Glutamatergic neuron (in vitro differentiated cells): ENCODE measurements at regions not wholly inside any gene's neighbourhood (a gene's known extent, or its start where the extent isn't known, plus 50 kb on each side); places are given as distances from the start of the nearest gene placed in this dataset.

Experiments used
- DNase-seq: peaks from one replicate; pipeline ENCODE4 v3.0.0; 2022
- H3K27ac Mint-ChIP-seq: one replicate; pipeline ENCODE4 v1.8.0; 2020; ENCODE audit warnings: mild to moderate bottlenecking, mixed read lengths, inconsistent platforms; ENCODE audit not compliant: unreplicated experiment
- H3K27me3 Mint-ChIP-seq: one replicate; pipeline ENCODE4 v1.8.0; 2020; ENCODE audit warnings: mild to moderate bottlenecking, moderate library complexity, mixed read lengths, inconsistent platforms; ENCODE audit not compliant: unreplicated experiment
- H3K36me3 Mint-ChIP-seq: one replicate; pipeline ENCODE4 v1.8.0; 2020; ENCODE audit warnings: mild to moderate bottlenecking, mixed read lengths, inconsistent platforms; ENCODE audit not compliant: unreplicated experiment
- H3K4me1 Mint-ChIP-seq: one replicate; pipeline ENCODE4 v1.8.0; 2020; ENCODE audit warnings: mild to moderate bottlenecking, low read depth, mixed read lengths, inconsistent platforms; ENCODE audit not compliant: unreplicated experiment
- H3K4me3 Mint-ChIP-seq: one replicate; pipeline ENCODE4 v1.8.0; 2020; ENCODE audit warnings: mild to moderate bottlenecking, mixed read lengths, inconsistent platforms; ENCODE audit not compliant: unreplicated experiment
- H3K9me3 Mint-ChIP-seq: one replicate; pipeline ENCODE4 v1.8.0; 2020; ENCODE audit warnings: mild to moderate bottlenecking, moderate library complexity, mixed read lengths, inconsistent platforms; ENCODE audit not compliant: unreplicated experiment
- TF ChIP-seq, protein P1 (sequence below): fragments of 200-600 bp; sonication (generic); IDR thresholded peaks from one replicate; pipeline ENCODE4 v1.5.0; 2021; ENCODE audit not compliant: partially characterized antibody, unreplicated experiment

DNA sequence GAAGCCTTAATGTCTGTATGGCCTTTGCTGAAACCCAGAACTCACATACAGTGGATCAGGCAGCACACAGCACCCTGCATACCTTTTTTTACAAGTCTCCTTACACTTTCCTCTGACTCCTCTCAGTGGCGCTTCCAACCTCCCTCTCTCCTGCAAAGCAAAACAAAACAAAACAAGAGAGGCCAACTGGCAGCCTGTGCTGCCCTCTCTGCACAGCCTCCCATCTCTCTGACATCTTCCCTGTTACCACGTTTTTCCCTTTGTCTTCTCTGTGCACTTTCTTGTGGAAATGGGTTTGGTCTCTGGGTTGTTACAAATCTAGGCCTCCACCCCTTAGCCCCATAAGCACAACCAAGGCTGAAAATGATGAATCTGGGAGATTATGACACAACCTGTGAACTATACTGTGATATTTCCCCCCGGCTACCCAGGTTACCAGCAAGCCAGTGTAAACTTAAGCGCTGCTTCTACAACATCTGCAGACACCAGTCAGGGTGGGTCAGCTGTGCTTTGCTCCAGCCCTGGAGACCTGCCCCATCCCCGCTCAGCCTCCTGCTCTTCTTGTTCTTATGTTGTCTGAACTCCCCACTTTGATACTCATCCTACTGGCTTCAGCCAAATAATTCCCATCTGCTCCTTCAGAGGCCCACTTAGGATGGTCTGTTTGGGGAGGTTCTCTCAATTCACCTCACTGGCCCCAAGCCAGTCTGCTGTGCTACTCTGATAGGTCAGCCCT, 54.9 kb upstream of the FMOD start:
- DNase-seq = no peak
- TF ChIP-seq, protein P1, sequence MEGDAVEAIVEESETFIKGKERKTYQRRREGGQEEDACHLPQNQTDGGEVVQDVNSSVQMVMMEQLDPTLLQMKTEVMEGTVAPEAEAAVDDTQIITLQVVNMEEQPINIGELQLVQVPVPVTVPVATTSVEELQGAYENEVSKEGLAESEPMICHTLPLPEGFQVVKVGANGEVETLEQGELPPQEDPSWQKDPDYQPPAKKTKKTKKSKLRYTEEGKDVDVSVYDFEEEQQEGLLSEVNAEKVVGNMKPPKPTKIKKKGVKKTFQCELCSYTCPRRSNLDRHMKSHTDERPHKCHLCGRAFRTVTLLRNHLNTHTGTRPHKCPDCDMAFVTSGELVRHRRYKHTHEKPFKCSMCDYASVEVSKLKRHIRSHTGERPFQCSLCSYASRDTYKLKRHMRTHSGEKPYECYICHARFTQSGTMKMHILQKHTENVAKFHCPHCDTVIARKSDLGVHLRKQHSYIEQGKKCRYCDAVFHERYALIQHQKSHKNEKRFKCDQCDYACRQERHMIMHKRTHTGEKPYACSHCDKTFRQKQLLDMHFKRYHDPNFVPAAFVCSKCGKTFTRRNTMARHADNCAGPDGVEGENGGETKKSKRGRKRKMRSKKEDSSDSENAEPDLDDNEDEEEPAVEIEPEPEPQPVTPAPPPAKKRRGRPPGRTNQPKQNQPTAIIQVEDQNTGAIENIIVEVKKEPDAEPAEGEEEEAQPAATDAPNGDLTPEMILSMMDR = no peak
- peaks cover 10% of the 10 kb centered on the region for H3K9me3 Mint-ChIP-seq
- H3K27ac Mint-ChIP-seq = no peak overlapping the region
- peaks cover 4% of the 10 kb centered on the region for H3K36me3 Mint-ChIP-seq
- H3K4me3 Mint-ChIP-seq = no peak overlapping the region
- peaks cover 2% of the 10 kb centered on the region for H3K27me3 Mint-ChIP-seq
- peaks cover 10% of the 10 kb centered on the region for H3K4me1 Mint-ChIP-seq

DNA sequence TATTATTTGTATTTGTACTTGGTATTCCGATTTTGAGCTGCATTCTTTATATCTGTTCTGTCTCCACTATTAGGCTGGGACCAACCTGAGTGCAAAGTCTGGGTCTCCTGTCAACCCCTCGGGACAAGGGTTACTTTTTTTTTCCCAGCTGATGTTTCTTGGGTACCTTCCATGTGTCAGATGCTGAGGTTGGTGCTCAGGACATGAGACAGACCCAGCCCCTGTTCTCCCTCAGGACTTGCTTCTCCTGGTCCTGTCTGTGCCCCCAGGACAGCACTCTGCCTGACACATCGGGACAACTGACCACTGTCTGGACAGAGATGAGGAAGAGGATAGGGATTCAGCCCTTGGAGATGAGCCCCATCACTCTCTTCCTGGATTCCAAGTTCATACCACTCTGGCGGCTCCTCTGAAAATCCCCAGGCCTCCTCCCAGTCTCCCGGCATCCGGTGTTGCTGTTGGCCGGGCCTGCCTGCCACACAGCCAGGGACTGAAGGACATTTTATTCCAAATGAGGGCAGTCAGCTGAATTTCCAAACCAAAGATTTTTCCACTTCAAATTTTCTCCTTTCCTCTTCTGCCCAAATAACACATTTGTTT, 55.6 kb upstream of the FMOD start:
- peaks cover 2% of the 10 kb centered on the region for H3K27me3 Mint-ChIP-seq
- H3K9me3 Mint-ChIP-seq = peaks cover 6% of the 10 kb centered on the region
- H3K36me3 Mint-ChIP-seq = peaks cover 4% of the 10 kb centered on the region
- no peak overlapping the region for H3K27ac Mint-ChIP-seq
- DNase-seq = no peak
- TF ChIP-seq, protein P1 = no peak
- H3K4me1 Mint-ChIP-seq = peaks cover 4% of the 10 kb centered on the region
- H3K4me3 Mint-ChIP-seq = no peak overlapping the region

DNA sequence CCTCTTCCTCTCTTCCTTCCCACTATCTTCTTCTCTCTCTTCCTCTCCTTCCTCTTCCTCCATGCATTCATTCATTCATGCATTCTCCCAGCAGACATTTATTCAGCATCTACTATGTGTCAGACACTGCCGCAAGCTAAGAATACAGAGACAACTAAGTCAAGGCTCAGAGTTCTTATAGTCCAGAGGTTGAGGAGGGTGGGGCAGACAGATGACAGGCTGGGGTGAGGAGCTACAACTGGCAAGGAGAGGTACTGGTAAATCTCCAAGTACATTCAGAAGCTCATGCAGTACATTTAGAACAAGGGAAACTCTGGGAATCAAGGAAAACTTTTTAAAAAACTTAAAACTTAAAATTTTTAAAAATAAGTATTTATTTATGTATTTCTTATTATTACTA, 56.4 kb upstream of the FMOD start:
- H3K36me3 Mint-ChIP-seq = peaks cover 4% of the 10 kb centered on the region
- H3K4me3 Mint-ChIP-seq = no peak overlapping the region
- H3K27me3 Mint-ChIP-seq = peaks cover 2% of the 10 kb centered on the region
- H3K9me3 Mint-ChIP-seq = peaks cover 6% of the 10 kb centered on the region
- H3K4me1 Mint-ChIP-seq = peaks cover 2% of the 10 kb centered on the region
- peak overlapping the region; percentile 31 for H3K27ac Mint-ChIP-seq
- TF ChIP-seq, protein P1 = no peak
- no peak for DNase-seq

DNA sequence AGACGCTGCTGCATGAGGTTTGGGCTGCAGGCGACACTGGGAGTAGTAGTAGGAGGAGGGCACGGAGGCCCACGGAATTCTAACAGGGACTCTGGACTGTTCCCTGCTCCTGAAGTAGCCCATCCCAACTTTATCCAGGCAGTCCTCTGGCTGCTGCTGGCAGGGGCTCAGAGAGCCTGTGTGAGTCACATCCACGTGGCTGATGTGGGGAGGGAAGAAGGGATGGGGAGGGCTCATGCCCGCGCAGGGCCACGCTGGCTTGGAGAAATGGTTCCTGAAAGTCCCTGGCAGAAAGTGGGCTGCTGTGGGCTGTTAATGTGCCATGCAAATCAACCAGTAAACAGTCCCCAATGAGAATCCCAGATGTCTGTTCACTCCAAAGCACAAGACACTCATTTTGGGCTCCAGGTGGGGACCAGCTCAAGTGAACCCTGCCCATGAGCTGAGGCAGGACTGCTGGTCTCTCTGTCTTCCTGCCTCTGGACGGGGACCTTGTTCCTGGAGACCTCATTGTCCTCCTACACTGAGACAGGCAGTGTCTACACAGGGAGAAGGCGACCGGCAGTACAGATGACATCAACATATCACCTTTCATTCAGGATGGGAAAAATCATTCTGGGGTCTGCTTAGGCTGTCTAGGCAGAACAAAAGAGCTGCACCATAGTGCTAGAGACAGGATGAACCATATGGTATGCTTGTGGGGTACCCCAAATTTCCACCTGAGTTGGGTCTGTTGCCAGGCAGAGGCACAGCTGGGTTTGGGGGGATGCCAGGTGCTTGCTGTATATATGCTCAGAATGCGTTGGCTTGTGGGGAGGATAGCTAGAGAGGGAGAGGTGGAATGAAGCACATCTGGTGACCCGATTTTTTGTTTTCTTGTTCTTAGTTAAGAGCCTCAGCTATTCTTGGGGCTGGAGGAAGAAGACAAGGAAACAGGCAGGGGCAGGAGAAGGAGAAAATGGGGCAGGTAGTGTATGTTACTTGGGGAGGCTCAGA, 57.9 kb upstream of the FMOD start:
- H3K27ac Mint-ChIP-seq = no peak overlapping the region
- H3K36me3 Mint-ChIP-seq = peaks cover 9% of the 10 kb centered on the region
- peaks cover 9% of the 10 kb centered on the region for H3K9me3 Mint-ChIP-seq
- peaks cover 2% of the 10 kb centered on the region for H3K27me3 Mint-ChIP-seq
- no peak for DNase-seq
- TF ChIP-seq, protein P1 = no peak
- H3K4me1 Mint-ChIP-seq = peaks cover 2% of the 10 kb centered on the region
- H3K4me3 Mint-ChIP-seq = no peak overlapping the region
